ENCODE measurements at regions not wholly inside any gene's neighbourhood (a gene's known extent, or its start where the extent isn't known, plus 50 kb on each side); places are given as distances from the start of the nearest gene placed in this dataset.

GRCh38 chr9:31612336-31613030 lies 772.0 kb upstream of the ACO1 start:
- no peak for DNase-seq (ENCODE audit: low read depth in 2 of 2)

- DNase-seq (ENCODE audit: low read depth in 2 of 2), result no peak
These were observed 768.5 kb upstream of the ACO1 start for GRCh38 chr9:31615966-31616365.

- no peak for DNase-seq (ENCODE audit: low read depth in 2 of 2)
These were observed 760.9 kb upstream of the ACO1 start for GRCh38 chr9:31623511-31623910.

GRCh38 chr9:31629292-31629691 lies 755.2 kb upstream of the ACO1 start:
- DNase-seq (ENCODE audit: low read depth in 2 of 2), result no peak

- DNase-seq (ENCODE audit: low read depth in 2 of 2), result no peak
These were observed 747.2 kb upstream of the ACO1 start for GRCh38 chr9:31637265-31637664.

GRCh38 chr9:31637861-31638260 lies 746.6 kb upstream of the ACO1 start:
- DNase-seq (ENCODE audit: low read depth in 2 of 2), result no peak

GRCh38 chr9:31639451-31639850 lies 745.0 kb upstream of the ACO1 start:
- no peak for DNase-seq (ENCODE audit: low read depth in 2 of 2)

- no peak for DNase-seq (ENCODE audit: low read depth in 2 of 2)
These were observed 715.1 kb upstream of the ACO1 start for GRCh38 chr9:31669311-31669710.

GRCh38 chr9:31671011-31671410 lies 713.4 kb upstream of the ACO1 start:
- DNase-seq (ENCODE audit: low read depth in 2 of 2), result no peak

- no peak for DNase-seq (ENCODE audit: low read depth in 2 of 2)
These were observed 710.2 kb upstream of the ACO1 start for GRCh38 chr9:31674264-31674663.

GRCh38 chr9:31677415-31677814 lies 707.0 kb upstream of the ACO1 start:
- no peak for DNase-seq (ENCODE audit: low read depth in 2 of 2)

GRCh38 chr9:31677877-31678276 lies 706.6 kb upstream of the ACO1 start:
- no peak for DNase-seq (ENCODE audit: low read depth in 2 of 2)

- no peak for DNase-seq (ENCODE audit: low read depth in 2 of 2)
These were observed 701.3 kb upstream of the ACO1 start for GRCh38 chr9:31683116-31683515.

GRCh38 chr9:31697956-31698355 lies 686.5 kb upstream of the ACO1 start:
- no peak for DNase-seq (ENCODE audit: low read depth in 2 of 2)

- DNase-seq (ENCODE audit: low read depth in 2 of 2), result no peak
These were observed 684.6 kb upstream of the ACO1 start for GRCh38 chr9:31699836-31700235.

GRCh38 chr9:31700252-31701045 lies 684.0 kb upstream of the ACO1 start:
- DNase-seq (ENCODE audit: low read depth in 2 of 2), result no peak

- no peak for DNase-seq (ENCODE audit: low read depth in 2 of 2)
These were observed 681.5 kb upstream of the ACO1 start for GRCh38 chr9:31702957-31703356.

- no peak for DNase-seq (ENCODE audit: low read depth in 2 of 2)
These were observed 669.2 kb upstream of the ACO1 start for GRCh38 chr9:31715250-31715649.

- DNase-seq (ENCODE audit: low read depth in 2 of 2), result no peak
These were observed 665.2 kb upstream of the ACO1 start for GRCh38 chr9:31719262-31719661.

- no peak for DNase-seq (ENCODE audit: low read depth in 2 of 2)
These were observed 654.0 kb upstream of the ACO1 start for GRCh38 chr9:31730398-31730797.

- DNase-seq (ENCODE audit: low read depth in 2 of 2), result no peak
These were observed 651.3 kb upstream of the ACO1 start for GRCh38 chr9:31733166-31733565.

- DNase-seq (ENCODE audit: low read depth in 2 of 2), result no peak
These were observed 647.8 kb upstream of the ACO1 start for GRCh38 chr9:31736581-31737179.

GRCh38 chr9:31740705-31741104 lies 643.7 kb upstream of the ACO1 start:
- DNase-seq (ENCODE audit: low read depth in 2 of 2), result no peak

Data from stimulated activated CD4-positive, alpha-beta T cell treated with anti-CD3 and anti-CD28 coated beads, Interleukin-15, amount 100 ng/mL, for 48 hours (primary cell).